ENCODE measurements at regions not wholly inside any gene's neighbourhood (a gene's known extent, or its start where the extent isn't known, plus 50 kb on each side); places are given as distances from the start of the nearest gene placed in this dataset.

GRCh38 chr9:107093365-107094060, 189.6 kb upstream of the RAD23B start:
- no peak overlapping the region for H3K27ac ChIP-seq
- H3K9me3 ChIP-seq, result no peaks in the 10 kb centered on the region
- no peak for DNase-seq
- no peak for ATAC-seq
- intact Hi-C loops (cut with DNase I), result no loop called here
- H3K4me1 ChIP-seq, result no peaks in the 10 kb centered on the region
- no peak for TF ChIP-seq CTCF (IDR thresholded peaks at IDR 0.05)
- H3K36me3 ChIP-seq, result no peaks in the 10 kb centered on the region
- H3K4me3 ChIP-seq, result no peak overlapping the region
- no peaks in the 10 kb centered on the region for H3K27me3 ChIP-seq (ENCODE audit: low read depth)

GRCh38 chr9:107094370-107094769, 188.7 kb upstream of the RAD23B start:
- Histone ChIP-seq H3K36me3 (no peaks in the 10 kb centered on the region), H3K27ac (no peak overlapping the region), H3K4me3 (no peak overlapping the region), H3K4me1 (no peaks in the 10 kb centered on the region), H3K9me3 (no peaks in the 10 kb centered on the region), H3K27me3 (ENCODE audit: low read depth) (no peaks in the 10 kb centered on the region)
- TF ChIP-seq CTCF (IDR thresholded peaks at IDR 0.05), result no peak
- intact Hi-C loops (cut with DNase I), result no loop called here
- DNase-seq (no peak), ATAC-seq (no peak)

GRCh38 chr9:107100591-107100990, 182.5 kb upstream of the RAD23B start:
- H3K36me3 ChIP-seq, result no peaks in the 10 kb centered on the region
- no peaks in the 10 kb centered on the region for H3K27me3 ChIP-seq (ENCODE audit: low read depth)
- no peaks in the 10 kb centered on the region for H3K9me3 ChIP-seq
- no peak overlapping the region for H3K27ac ChIP-seq
- ATAC-seq, result no peak
- H3K4me3 ChIP-seq, result no peak overlapping the region
- intact Hi-C loops (cut with DNase I), result no loop called here
- DNase-seq, result no peak
- H3K4me1 ChIP-seq, result no peaks in the 10 kb centered on the region
- no peak for TF ChIP-seq CTCF (IDR thresholded peaks at IDR 0.05)

- no peaks in the 10 kb centered on the region for H3K4me1 ChIP-seq
- no peak overlapping the region for H3K27ac ChIP-seq
- H3K27me3 ChIP-seq (ENCODE audit: low read depth), result no peaks in the 10 kb centered on the region
- intact Hi-C loops (cut with DNase I), result no loop called here
- no peaks in the 10 kb centered on the region for H3K9me3 ChIP-seq
- DNase-seq (no peak), ATAC-seq (no peak)
- TF ChIP-seq CTCF (IDR thresholded peaks at IDR 0.05), result no peak
- H3K36me3 ChIP-seq, result no peaks in the 10 kb centered on the region
- H3K4me3 ChIP-seq, result no peak overlapping the region
Observed at GRCh38 chr9:107102011-107102410, 181.1 kb upstream of the RAD23B start.

- intact Hi-C loops (cut with DNase I), result no loop called here
- no peak for TF ChIP-seq CTCF (IDR thresholded peaks at IDR 0.05)
- no peak overlapping the region for H3K27ac ChIP-seq
- H3K4me3 ChIP-seq, result no peak overlapping the region
- DNase-seq (no peak), ATAC-seq (no peak)
- H3K9me3 ChIP-seq, result no peaks in the 10 kb centered on the region
- H3K27me3 ChIP-seq (ENCODE audit: low read depth), result no peaks in the 10 kb centered on the region
- H3K36me3 ChIP-seq, result no peaks in the 10 kb centered on the region
- H3K4me1 ChIP-seq, result no peaks in the 10 kb centered on the region
Observed at GRCh38 chr9:107103621-107104020, 179.5 kb upstream of the RAD23B start.

All from lower lobe of right lung (tissue), 2 donors.